ENCODE measurements at regions not wholly inside any gene's neighbourhood (a gene's known extent, or its start where the extent isn't known, plus 50 kb on each side); places are given as distances from the start of the nearest gene placed in this dataset.

DNA sequence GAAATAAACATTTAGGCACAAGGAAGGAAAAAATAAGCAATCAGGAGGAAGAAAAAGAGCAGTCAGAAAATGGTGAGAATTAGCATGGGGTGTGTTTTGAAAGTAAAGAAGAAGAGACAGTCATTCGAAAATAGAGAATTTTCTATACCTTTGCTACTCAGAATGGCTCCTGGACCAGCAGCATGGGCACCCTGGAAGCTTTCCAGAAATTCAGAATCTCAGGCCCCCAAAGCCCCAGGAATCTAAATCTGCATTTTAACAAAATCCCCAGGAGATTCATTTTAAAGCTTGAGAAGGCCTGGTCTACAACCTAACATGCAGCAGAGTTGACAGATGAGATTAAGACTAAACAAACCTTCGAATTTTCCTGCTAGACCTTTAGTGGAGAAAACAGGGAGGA lies 131.2 kb upstream of the HDAC9 start:
- TF ChIP-seq POLR2A (IDR thresholded peaks at IDR 0.05; ENCODE audit: low read depth, low read length): no peak
- TF ChIP-seq POLR2AphosphoS5 (IDR thresholded peaks at IDR 0.05; ENCODE audit: low read depth, low read length): no peak
- no peak for TF ChIP-seq POU2F2 (IDR thresholded peaks at IDR 0.05; ENCODE audit: low read depth, low read length)
- TF ChIP-seq TAF1 (IDR thresholded peaks at IDR 0.05; ENCODE audit: low read depth, low read length): no peak
- no peak for TF ChIP-seq PAX5 (IDR thresholded peaks at IDR 0.05; ENCODE audit: insufficient read depth, low read length, severe bottlenecking)
- TF ChIP-seq SPI1 (IDR thresholded peaks at IDR 0.05; ENCODE audit: low read depth, low read length): no peak

Measured in GM12891 (cell line).